GM23338 (cell line): ENCODE measurements at regions not wholly inside any gene's neighbourhood (a gene's known extent, or its start where the extent isn't known, plus 50 kb on each side); places are given as distances from the start of the nearest gene placed in this dataset.

Experiments used
- ATAC-seq: fragments of 200-7000 bp; cut with Tn5 transposase; 3 replicates; pipeline ENCODE4 v1.9.1; 2020
- DNase-seq: peaks from one replicate; pipeline ENCODE4 v3.0.0-alpha.2; 2015; ENCODE audit warnings: low spot score
- H2AFZ ChIP-seq: fragments of 200-600 bp; sonication (generic); 2 replicates; pipeline ENCODE4 v1.8.0; 2016; ENCODE audit warnings: antibody characterized with exemption, mild to moderate bottlenecking, moderate library complexity
- H3F3A ChIP-seq: fragments of 200-600 bp; sonication (generic); replicated peaks from 2 replicates; pipeline ENCODE4 v1.8.0; 2017; ENCODE audit warnings: antibody characterized with exemption, mixed run types, low read depth
- H3K27ac ChIP-seq: fragments of 200-600 bp; sonication (generic); 2 replicates; pipeline ENCODE4 v1.6.1; 2016; ENCODE audit warnings: low read depth
- H3K27me3 ChIP-seq: fragments of 200-600 bp; sonication (generic); 2 replicates; pipeline ENCODE4 v1.8.0; 2016; ENCODE audit warnings: mild to moderate bottlenecking, mixed run types, moderate library complexity; ENCODE audit not compliant: insufficient read depth
- H3K36me3 ChIP-seq: fragments of 200-600 bp; sonication (generic); 2 replicates; pipeline ENCODE4 v1.8.0; 2016; ENCODE audit warnings: mild to moderate bottlenecking; ENCODE audit not compliant: insufficient read depth
- H3K4me1 ChIP-seq: fragments of 200-600 bp; sonication (generic); 2 replicates; pipeline ENCODE4 v1.8.0; 2016; ENCODE audit warnings: mild to moderate bottlenecking, moderate library complexity; ENCODE audit not compliant: insufficient read depth
- H3K4me2 ChIP-seq: fragments of 200-600 bp; sonication (generic); 2 replicates; pipeline ENCODE4 v1.7.1; 2017; ENCODE audit warnings: mixed run types
- H3K4me3 ChIP-seq: fragments of 200-600 bp; sonication (generic); 2 replicates; pipeline ENCODE4 v1.6.1; 2016; ENCODE audit warnings: mixed run types
- H3K79me2 ChIP-seq: fragments of 200-600 bp; sonication (generic); replicated peaks from 2 replicates; pipeline ENCODE4 v1.8.0; 2017; ENCODE audit warnings: mild to moderate bottlenecking; ENCODE audit not compliant: insufficient read depth
- H3K9me2 ChIP-seq: fragments of 200-600 bp; sonication (generic); 2 replicates; pipeline ENCODE4 v1.8.0; 2017; ENCODE audit not compliant: insufficient read depth
- H4K20me1 ChIP-seq: fragments of 200-600 bp; sonication (generic); replicated peaks from 2 replicates; pipeline ENCODE4 v1.8.0; 2017; ENCODE audit warnings: mild to moderate bottlenecking; ENCODE audit not compliant: insufficient read depth
- H3K27ac Mint-ChIP-seq: 2 replicates; pipeline ENCODE4 v1.8.0; 2020; ENCODE audit warnings: inconsistent platforms, mild to moderate bottlenecking, moderate library complexity, mixed read lengths
- H3K27me3 Mint-ChIP-seq: 3 replicates; pipeline ENCODE4 v1.8.0; 2022; ENCODE audit warnings: low read depth, mild to moderate bottlenecking, moderate library complexity, mixed read lengths, inconsistent platforms; ENCODE audit not compliant: insufficient read depth, poor library complexity
- H3K36me3 Mint-ChIP-seq: 3 replicates; pipeline ENCODE4 v1.8.0; 2021; ENCODE audit warnings: low read depth, mild to moderate bottlenecking, inconsistent platforms, moderate library complexity, mixed read lengths
- H3K4me1 Mint-ChIP-seq: 3 replicates; pipeline ENCODE4 v1.8.0; 2020; ENCODE audit warnings: mild to moderate bottlenecking, inconsistent platforms, mixed read lengths
- H3K4me3 Mint-ChIP-seq: 3 replicates; pipeline ENCODE4 v1.8.0; 2021; ENCODE audit warnings: moderate library complexity, mild to moderate bottlenecking, inconsistent platforms, mixed read lengths
- H3K9me3 Mint-ChIP-seq: 3 replicates; pipeline ENCODE4 v1.8.0; 2020; ENCODE audit warnings: moderate library complexity, mild to moderate bottlenecking, inconsistent platforms, mixed read lengths
- CREB1 ChIP-seq: fragments of 250-450 bp; sonication (Bioruptor Pico); IDR thresholded peaks from 2 replicates; pipeline ENCODE4 v1.5.0; 2020; ENCODE audit warnings: low read depth, mild to moderate bottlenecking, moderate library complexity
- CTCF ChIP-seq, 2 experiments: fragments of 200-600 bp in 1 of 2; sonication (generic) in 1 of 2; conservative IDR thresholded peaks; 2 replicates each; pipeline versions ENCODE4 v1.5.1 to v1.6.1; 2016 to 2017; ENCODE audit warnings: antibody characterized with exemption in 2 of 2, low read depth in 2 of 2, mild to moderate bottlenecking in 2 of 2, moderate library complexity in 1 of 2
- ETS1 ChIP-seq: IDR thresholded peaks from 2 replicates; pipeline ENCODE4 v1.6.1; 2016; ENCODE audit warnings: antibody characterized with exemption
- EZH2 ChIP-seq: fragments of 200-600 bp; sonication (generic); IDR thresholded peaks from one replicate; pipeline ENCODE4 v1.8.0; 2017; ENCODE audit warnings: antibody characterized with exemption, mild to moderate bottlenecking, low read depth; ENCODE audit not compliant: unreplicated experiment
- EZH2phosphoT487 ChIP-seq: fragments of 200-600 bp; sonication (generic); IDR thresholded peaks from one replicate; pipeline ENCODE4 v1.8.1; 2018; ENCODE audit warnings: antibody characterized with exemption; ENCODE audit not compliant: unreplicated experiment
- JUNB ChIP-seq: IDR thresholded peaks from one replicate; pipeline ENCODE4 v1.6.1; 2016; ENCODE audit warnings: antibody characterized with exemption; ENCODE audit not compliant: unreplicated experiment
- NANOG ChIP-seq: IDR thresholded peaks from 2 replicates; pipeline ENCODE4 v1.6.1; 2016; ENCODE audit warnings: antibody characterized with exemption, borderline replicate concordance
- REST ChIP-seq: IDR thresholded peaks from one replicate; pipeline ENCODE4 v1.6.1; 2018; ENCODE audit warnings: antibody characterized with exemption; ENCODE audit not compliant: unreplicated experiment
- STAT1 ChIP-seq: IDR thresholded peaks from one replicate; pipeline ENCODE4 v1.6.1; 2016; ENCODE audit warnings: antibody characterized with exemption; ENCODE audit not compliant: unreplicated experiment
- ZNF114 ChIP-seq: fragments of 250-450 bp; sonication (Bioruptor Pico); IDR thresholded peaks from 2 replicates; pipeline ENCODE4 v1.5.0; 2020; ENCODE audit warnings: mild to moderate bottlenecking, moderate library complexity

- H3K4me3 Mint-ChIP-seq = no peak overlapping the region
- no peaks in the 10 kb centered on the region for H3K79me2 ChIP-seq
- no peaks in the 10 kb centered on the region for H3K27me3 ChIP-seq
- no peaks in the 10 kb centered on the region for H3K4me1 Mint-ChIP-seq
- TF ChIP-seq CTCF (conservative IDR thresholded peaks at IDR 0.05; ENCODE audit: low read depth in 2 of 2) (no peak; a peak in 1 of 4 replicates), EZH2 (no peak), NANOG (no peak), EZH2phosphoT487 (no peak), STAT1 (no peak), REST (no peak), ZNF114 (no peak), JUNB (no peak), CREB1 (CRISPR knock-in tag) (no peak)
- H3K4me1 ChIP-seq = no peaks in the 10 kb centered on the region
- ATAC-seq = no peak
- H3K9me2 ChIP-seq = no peaks in the 10 kb centered on the region; the same call in 1 of the 2 replicates
- H3F3A ChIP-seq = no peaks in the 10 kb centered on the region
- no peak for DNase-seq
- no peak overlapping the region for H3K4me3 ChIP-seq
- H3K9me3 Mint-ChIP-seq = no peaks in the 10 kb centered on the region
- H4K20me1 ChIP-seq = no peaks in the 10 kb centered on the region
- H3K4me2 ChIP-seq = no peak overlapping the region
- H2AFZ ChIP-seq = no peak overlapping the region
- no peak overlapping the region for H3K27ac ChIP-seq
- H3K36me3 ChIP-seq = no peaks in the 10 kb centered on the region
- H3K36me3 Mint-ChIP-seq = no peaks in the 10 kb centered on the region
- no peak overlapping the region for H3K27ac Mint-ChIP-seq
- no peaks in the 10 kb centered on the region for H3K27me3 Mint-ChIP-seq
Observed at GRCh38 chr4:126812076-126812475, 820.7 kb upstream of the INTU start.

GRCh38 chr4:126820631-126821030 lies 812.1 kb upstream of the INTU start:
- Histone ChIP-seq H3K27ac (no peak overlapping the region), H3K27me3 (no peaks in the 10 kb centered on the region), H2AFZ (no peak overlapping the region), H3K9me2 (no peaks in the 10 kb centered on the region; the same call in 1 of the 2 replicates), H3K4me3 (no peak overlapping the region), H3F3A (no peaks in the 10 kb centered on the region), H3K79me2 (no peaks in the 10 kb centered on the region), H3K4me2 (no peak overlapping the region), H4K20me1 (no peaks in the 10 kb centered on the region), H3K36me3 (0 out of 2 replicates have a peak, but pooled peaks cover 3% of the 10 kb centered on the region), H3K4me1 (no peaks in the 10 kb centered on the region)
- Mint-ChIP-seq H3K4me3 (no peak overlapping the region), H3K36me3 (no peaks in the 10 kb centered on the region), H3K9me3 (peaks cover 7% of the 10 kb centered on the region; the same call in 2 of the 3 replicates), H3K27me3 (peaks cover 3% of the 10 kb centered on the region), H3K4me1 (no peaks in the 10 kb centered on the region), H3K27ac (no peak overlapping the region)
- no peak for ATAC-seq
- DNase-seq = no peak
- TF ChIP-seq CTCF (conservative IDR thresholded peaks at IDR 0.05; ENCODE audit: low read depth in 2 of 2) = no peak
- no peak for TF ChIP-seq JUNB
- TF ChIP-seq NANOG = no peak
- no peak for TF ChIP-seq EZH2
- no peak for TF ChIP-seq STAT1
- no peak for TF ChIP-seq EZH2phosphoT487
- TF ChIP-seq ETS1 = no peak
- TF ChIP-seq REST = no peak
